Endothelial cell (in vitro differentiated cells): ENCODE measurements at regions not wholly inside any gene's neighbourhood (a gene's known extent, or its start where the extent isn't known, plus 50 kb on each side); places are given as distances from the start of the nearest gene placed in this dataset.
"Not testable (repeated sequence)": the region's sequence is repeated elsewhere in the genome, so short reads cannot be mapped to it uniquely, and the experiment has no call there.

Experiments
- DNase-seq: peaks from one replicate; pipeline ENCODE4 v3.0.0; 2021; ENCODE audit warnings: low spot score
- H3K27ac Mint-ChIP-seq: one replicate; pipeline ENCODE4 v1.8.0; 2021; ENCODE audit warnings: mixed read lengths, inconsistent platforms; ENCODE audit not compliant: unreplicated experiment
- H3K27me3 Mint-ChIP-seq: one replicate; pipeline ENCODE4 v1.8.0; 2021; ENCODE audit warnings: mild to moderate bottlenecking, moderate library complexity, mixed read lengths, inconsistent platforms; ENCODE audit not compliant: unreplicated experiment
- H3K36me3 Mint-ChIP-seq: one replicate; pipeline ENCODE4 v1.8.0; 2021; ENCODE audit warnings: mild to moderate bottlenecking, low read depth, mixed read lengths, inconsistent platforms; ENCODE audit not compliant: unreplicated experiment
- H3K4me1 Mint-ChIP-seq: one replicate; pipeline ENCODE4 v1.8.0; 2021; ENCODE audit warnings: mild to moderate bottlenecking, mixed read lengths, inconsistent platforms; ENCODE audit not compliant: unreplicated experiment
- H3K4me3 Mint-ChIP-seq: one replicate; pipeline ENCODE4 v1.8.0; 2021; ENCODE audit warnings: mild to moderate bottlenecking, mixed read lengths, inconsistent platforms; ENCODE audit not compliant: unreplicated experiment
- H3K9me3 Mint-ChIP-seq: one replicate; pipeline ENCODE4 v1.8.0; 2021; ENCODE audit warnings: mixed read lengths, inconsistent platforms; ENCODE audit not compliant: unreplicated experiment
- TF ChIP-seq, protein P1 (sequence below): fragments of 200-600 bp; sonication (generic); IDR thresholded peaks from one replicate; pipeline ENCODE4 v1.5.0; 2021; ENCODE audit warnings: antibody characterized with exemption; ENCODE audit not compliant: unreplicated experiment

DNA sequence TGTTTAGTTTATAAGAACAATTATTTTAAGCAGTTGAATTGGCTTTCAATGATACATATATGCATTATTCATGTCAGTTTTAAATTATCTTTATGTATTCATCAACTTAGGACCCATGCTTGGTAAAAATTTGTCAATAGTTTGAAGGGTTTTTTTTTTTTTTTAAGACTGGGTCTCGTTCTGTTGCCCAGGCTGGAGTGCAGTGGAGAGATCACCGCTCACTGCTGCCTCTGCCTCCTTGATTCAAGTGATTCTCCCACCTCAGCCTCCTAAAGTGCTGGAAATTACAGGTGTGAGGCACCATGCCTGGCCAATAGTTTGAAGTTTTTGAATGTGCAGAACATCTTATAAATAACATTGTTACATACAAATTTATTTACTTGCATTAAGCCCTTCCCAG, 1671.0 kb upstream of the B3GALT2 start:
- DNase-seq = no peak
- TF ChIP-seq, protein P1, sequence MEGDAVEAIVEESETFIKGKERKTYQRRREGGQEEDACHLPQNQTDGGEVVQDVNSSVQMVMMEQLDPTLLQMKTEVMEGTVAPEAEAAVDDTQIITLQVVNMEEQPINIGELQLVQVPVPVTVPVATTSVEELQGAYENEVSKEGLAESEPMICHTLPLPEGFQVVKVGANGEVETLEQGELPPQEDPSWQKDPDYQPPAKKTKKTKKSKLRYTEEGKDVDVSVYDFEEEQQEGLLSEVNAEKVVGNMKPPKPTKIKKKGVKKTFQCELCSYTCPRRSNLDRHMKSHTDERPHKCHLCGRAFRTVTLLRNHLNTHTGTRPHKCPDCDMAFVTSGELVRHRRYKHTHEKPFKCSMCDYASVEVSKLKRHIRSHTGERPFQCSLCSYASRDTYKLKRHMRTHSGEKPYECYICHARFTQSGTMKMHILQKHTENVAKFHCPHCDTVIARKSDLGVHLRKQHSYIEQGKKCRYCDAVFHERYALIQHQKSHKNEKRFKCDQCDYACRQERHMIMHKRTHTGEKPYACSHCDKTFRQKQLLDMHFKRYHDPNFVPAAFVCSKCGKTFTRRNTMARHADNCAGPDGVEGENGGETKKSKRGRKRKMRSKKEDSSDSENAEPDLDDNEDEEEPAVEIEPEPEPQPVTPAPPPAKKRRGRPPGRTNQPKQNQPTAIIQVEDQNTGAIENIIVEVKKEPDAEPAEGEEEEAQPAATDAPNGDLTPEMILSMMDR = no peak
- no peak overlapping the region for H3K27ac Mint-ChIP-seq

GRCh38 chr1:194848846-194849245, 1662.4 kb upstream of the B3GALT2 start:
- TF ChIP-seq, protein P1 = no peak
- Mint-ChIP-seq H3K4me3 (no peak overlapping the region), H3K27me3 (no peaks in the 10 kb centered on the region), H3K4me1 (no peaks in the 10 kb centered on the region), H3K9me3 (no peaks in the 10 kb centered on the region), H3K27ac (no peak overlapping the region), H3K36me3 (no peaks in the 10 kb centered on the region)
- no peak for DNase-seq

More for the DNA sequence above, 1671.0 kb upstream of the B3GALT2 start:
- Mint-ChIP-seq H3K4me1 (no peaks in the 10 kb centered on the region), H3K9me3 (no peaks in the 10 kb centered on the region), H3K4me3 (no peak overlapping the region), H3K27me3 (no peaks in the 10 kb centered on the region), H3K36me3 (no peaks in the 10 kb centered on the region)

DNA sequence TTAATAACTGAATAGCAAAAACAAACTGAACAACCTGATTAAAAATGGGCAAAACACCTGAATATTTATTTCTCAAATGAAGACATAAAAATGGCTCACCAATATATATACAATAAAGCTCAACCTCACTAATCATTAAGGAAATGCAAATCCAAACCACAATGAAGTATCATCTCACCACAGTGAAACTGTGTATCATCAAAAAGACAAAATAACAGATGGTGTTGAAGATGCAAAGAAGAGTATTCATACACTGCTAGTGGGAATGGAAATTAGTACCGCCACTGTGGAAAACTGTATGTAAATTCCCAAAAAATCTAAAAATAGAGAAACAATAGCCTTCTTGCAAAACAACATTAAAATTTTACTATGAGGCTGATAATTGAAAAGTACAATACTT, 1660.1 kb upstream of the B3GALT2 start:
- Mint-ChIP-seq H3K36me3 (no peaks in the 10 kb centered on the region), H3K4me1 (no peaks in the 10 kb centered on the region)

GRCh38 chr1:194843077-194843476, 1656.7 kb upstream of the B3GALT2 start:
- H3K36me3 Mint-ChIP-seq = no peaks in the 10 kb centered on the region
- DNase-seq = no peak
- no peaks in the 10 kb centered on the region for H3K9me3 Mint-ChIP-seq
- H3K27ac Mint-ChIP-seq = no peak overlapping the region
- no peak overlapping the region for H3K4me3 Mint-ChIP-seq
- peaks cover 3% of the 10 kb centered on the region for H3K27me3 Mint-ChIP-seq
- TF ChIP-seq, protein P1 = no peak
- no peaks in the 10 kb centered on the region for H3K4me1 Mint-ChIP-seq

More for the DNA sequence above, 1660.1 kb upstream of the B3GALT2 start:
- Mint-ChIP-seq H3K27me3 (peaks cover 3% of the 10 kb centered on the region), H3K27ac (no peak overlapping the region), H3K4me3 (no peak overlapping the region), H3K9me3 (no peaks in the 10 kb centered on the region)
- TF ChIP-seq, protein P1 = no peak
- no peak for DNase-seq

DNA sequence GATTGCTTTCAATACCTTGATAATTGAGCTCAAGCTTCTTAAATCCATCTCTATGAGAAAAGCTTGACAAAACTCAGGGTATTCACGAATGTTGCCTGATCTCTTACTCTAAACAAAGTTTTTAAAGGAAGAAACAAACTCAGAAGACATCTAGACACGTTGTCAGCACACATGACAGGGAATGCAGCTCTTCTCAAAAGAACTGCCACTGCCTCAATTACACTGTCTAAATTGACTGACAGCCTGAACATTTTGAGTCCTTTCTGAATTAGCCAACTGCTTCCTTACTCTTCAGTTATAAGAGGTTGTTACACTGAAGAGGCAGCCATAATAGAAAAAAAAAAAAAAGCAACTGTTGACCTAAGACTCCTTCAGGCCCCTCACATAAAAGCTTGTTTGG, 1646.7 kb upstream of the B3GALT2 start:
- DNase-seq = no peak
- no peaks in the 10 kb centered on the region for H3K9me3 Mint-ChIP-seq
- no peak overlapping the region for H3K4me3 Mint-ChIP-seq
- no peaks in the 10 kb centered on the region for H3K27me3 Mint-ChIP-seq
- no peaks in the 10 kb centered on the region for H3K4me1 Mint-ChIP-seq
- H3K27ac Mint-ChIP-seq = no peak overlapping the region
- H3K36me3 Mint-ChIP-seq = no peaks in the 10 kb centered on the region
- TF ChIP-seq, protein P1 = no peak

GRCh38 chr1:194831595-194831994, 1645.2 kb upstream of the B3GALT2 start:
- not testable (repeated sequence) for H3K9me3 Mint-ChIP-seq, H3K4me1 Mint-ChIP-seq, H3K27ac Mint-ChIP-seq, H3K27me3 Mint-ChIP-seq, H3K4me3 Mint-ChIP-seq, H3K36me3 Mint-ChIP-seq, DNase-seq
